ENCODE measurements at regions not wholly inside any gene's neighbourhood (a gene's known extent, or its start where the extent isn't known, plus 50 kb on each side); places are given as distances from the start of the nearest gene placed in this dataset.
"Not testable (repeated sequence)": the region's sequence is repeated elsewhere in the genome, so short reads cannot be mapped to it uniquely, and the experiment has no call there.

DNA sequence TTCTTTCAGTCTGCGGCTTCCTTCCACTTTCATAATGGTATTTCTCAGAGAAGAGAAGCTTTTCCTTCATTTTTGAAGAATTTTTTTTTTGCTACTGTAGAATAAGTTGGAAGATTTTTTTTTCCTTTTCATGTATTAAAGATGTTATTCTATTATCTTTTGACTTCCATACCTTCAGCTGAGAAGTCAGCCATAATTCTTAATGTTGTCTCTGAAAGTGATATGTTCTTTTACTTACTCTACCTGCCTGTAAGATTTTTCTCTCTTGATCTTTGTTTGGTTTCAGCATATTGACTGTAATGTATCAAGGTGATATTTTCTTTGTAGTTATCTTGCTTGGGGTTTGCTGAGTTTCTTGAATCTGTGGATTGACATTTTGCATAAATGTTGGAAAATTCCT is 143.5 kb upstream of the TOX3 start:
- intact Hi-C loops (cut with DNase I): no loop called here
- DNase-seq (no peak), ATAC-seq (no peak)

DNA sequence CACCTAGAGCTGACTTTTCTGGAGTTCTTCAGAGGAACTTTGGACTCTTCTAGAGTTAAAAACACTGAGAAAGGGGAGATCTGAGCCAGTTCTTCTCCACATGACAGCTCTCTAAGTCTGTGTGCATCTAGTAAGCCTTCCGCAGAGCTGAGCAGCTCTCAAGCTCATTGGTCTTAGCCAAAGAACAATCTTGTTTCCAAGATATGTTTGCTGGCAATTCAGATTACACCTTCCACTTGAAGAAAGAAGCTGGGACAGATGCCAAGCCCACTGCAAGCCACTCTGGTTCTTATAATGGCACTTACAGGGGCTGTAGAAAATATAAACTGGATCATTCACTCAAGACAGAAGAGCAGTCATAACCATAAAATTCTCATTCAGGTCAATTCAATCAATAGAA is 134.1 kb upstream of the TOX3 start:
- intact Hi-C loops (cut with DNase I): no loop called here
- ATAC-seq (peak in 1 of 2 donors; percentile 27), DNase-seq (no peak)

DNA sequence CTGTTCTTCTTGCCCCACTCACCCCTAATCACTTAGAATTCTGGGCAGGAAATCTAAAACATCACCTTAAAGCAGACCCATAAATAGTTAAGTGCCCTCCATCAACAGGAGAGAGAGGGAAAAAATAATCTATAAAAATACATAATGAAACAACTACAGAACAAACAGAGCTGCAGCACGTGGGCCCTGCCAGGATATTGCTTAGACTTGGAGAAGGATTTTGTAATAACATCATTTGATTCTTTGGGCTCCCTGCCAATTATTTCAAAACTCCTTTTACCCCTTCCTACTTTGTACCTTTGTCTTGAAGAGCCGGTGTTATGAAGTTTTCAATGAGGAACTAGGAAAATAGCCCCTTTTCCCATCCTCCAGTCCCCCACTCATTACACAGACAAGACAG is 130.6 kb upstream of the TOX3 start:
- intact Hi-C loops (cut with DNase I): no loop called here
- DNase-seq: no peak
- no peak for ATAC-seq

DNA sequence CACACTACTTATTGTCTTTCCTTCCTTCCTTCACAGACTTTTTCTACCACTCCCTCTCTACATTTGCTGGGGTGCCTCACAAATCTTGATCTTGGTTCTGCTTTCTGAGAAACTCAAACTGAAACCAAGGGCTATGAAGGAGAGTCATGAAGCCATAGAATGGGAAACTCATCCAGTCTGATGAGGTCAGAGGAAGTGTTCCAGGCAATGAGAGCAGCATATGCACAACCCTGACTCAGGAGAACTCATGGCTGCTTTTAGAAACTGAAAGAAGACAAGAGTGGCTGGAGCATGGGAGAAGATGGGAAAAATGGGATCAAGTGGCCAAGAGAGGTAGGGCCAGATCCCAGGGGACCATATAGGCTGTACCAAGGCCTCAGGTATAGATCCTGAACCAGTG is 130.0 kb upstream of the TOX3 start:
- DNase-seq: no peak
- no peak for ATAC-seq
- intact Hi-C loops (cut with DNase I): no loop called here

DNA sequence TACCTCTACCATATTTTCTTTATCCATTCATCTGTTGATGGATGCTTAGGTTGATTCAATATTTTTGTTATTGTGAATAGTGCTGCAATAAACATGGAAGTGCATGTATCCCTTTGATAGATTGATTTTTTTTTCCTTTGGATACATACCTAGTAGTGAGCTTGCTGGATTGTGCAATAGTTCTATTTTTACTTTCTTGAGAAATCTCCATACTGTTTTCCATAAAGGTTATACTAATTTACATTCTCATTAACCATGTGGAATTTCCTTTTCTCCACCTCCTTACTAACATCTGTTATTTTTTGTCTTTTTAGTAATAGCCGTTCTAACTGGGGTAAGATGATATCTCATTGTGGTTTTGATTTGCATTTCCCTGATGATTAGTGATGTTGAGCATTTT is 124.6 kb upstream of the TOX3 start:
- DNase-seq (no peak), ATAC-seq (no peak)
- intact Hi-C loops (cut with DNase I): no loop called here

DNA sequence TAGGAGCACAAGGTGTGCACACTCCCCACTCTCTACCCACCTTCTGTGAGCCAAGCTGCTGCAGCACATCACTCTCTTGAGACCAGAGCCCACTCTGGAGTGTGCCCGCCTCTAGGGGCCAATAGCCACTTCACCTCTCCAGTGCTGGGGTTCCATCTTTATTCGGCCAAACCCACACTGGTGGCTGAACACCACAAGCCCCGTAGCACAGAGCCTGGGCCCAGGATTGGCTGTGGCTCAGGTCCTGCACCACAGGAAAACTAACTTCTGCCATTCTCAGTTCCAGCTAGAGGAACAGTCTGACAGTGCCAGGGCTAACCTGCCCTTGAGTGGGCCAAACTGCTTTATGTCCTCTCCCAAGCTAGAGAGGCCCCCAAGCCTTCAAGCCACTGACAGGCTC is 111.0 kb upstream of the TOX3 start:
- no peak for ATAC-seq
- DNase-seq: no peak
- intact Hi-C loops (cut with DNase I): no loop called here

DNA sequence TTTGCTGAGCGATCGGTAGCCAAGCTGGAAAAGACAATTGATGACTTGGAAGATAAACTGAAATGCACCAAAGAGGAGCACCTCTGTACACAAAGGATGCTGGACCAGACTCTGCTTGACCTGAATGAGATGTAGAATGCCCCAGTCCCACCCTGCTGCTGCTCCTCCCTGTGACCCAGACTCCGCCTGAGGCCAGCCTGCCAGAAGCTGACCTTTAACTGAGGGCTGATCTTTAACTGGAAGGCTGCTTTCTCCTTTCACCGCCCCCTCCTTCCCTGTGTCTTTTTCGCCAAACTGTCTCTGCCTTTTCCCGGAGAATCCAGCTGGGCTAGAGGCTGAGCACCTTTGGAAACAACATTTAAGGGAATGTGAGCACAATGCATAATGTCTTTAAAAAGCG is 109.0 kb upstream of the TOX3 start:
- DNase-seq; ATAC-seq; intact Hi-C loops (cut with DNase I): not testable (repeated sequence)

DNA sequence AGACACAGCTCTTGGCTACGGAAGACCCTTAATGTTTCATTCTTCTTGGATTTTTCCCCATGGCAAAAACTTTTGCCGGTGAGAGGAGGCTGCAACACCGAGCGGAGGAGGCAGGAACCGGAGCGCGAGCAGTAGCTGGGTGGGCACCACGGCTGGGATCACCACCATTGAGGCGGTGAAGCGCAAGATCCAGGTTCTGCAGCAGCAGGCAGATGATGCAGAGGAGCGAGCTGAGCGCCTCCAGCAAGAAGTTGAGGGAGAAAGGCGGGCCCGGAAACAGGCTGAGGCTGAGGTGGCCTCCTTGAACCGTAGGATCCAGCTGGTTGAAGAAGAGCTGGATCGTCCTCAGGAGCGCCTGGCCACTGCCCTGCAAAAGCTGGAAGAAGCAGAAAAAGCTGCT is 108.2 kb upstream of the TOX3 start:
- DNase-seq; ATAC-seq; intact Hi-C loops (cut with DNase I): not testable (repeated sequence)

DNA sequence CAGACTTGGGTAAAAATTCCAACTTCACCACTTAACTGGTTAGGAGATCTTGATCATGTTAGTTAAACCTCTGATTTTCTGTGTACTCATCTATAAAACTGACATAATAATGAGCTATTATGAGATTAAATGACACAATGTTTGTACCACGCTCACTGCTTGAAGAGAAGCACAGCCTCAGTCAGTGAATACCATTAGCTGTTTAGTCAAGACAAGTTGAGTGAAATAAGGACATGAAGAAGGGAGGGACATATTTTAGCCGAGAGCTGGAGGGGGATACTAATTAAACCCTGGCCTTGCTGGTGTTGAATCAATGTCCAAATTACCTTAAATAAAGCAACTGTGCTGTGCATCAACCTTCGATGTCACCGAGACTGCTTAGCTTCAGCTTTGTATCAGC is 105.1 kb upstream of the TOX3 start:
- DNase-seq (no peak), ATAC-seq (no peak)
- intact Hi-C loops (cut with DNase I): no loop called here

DNA sequence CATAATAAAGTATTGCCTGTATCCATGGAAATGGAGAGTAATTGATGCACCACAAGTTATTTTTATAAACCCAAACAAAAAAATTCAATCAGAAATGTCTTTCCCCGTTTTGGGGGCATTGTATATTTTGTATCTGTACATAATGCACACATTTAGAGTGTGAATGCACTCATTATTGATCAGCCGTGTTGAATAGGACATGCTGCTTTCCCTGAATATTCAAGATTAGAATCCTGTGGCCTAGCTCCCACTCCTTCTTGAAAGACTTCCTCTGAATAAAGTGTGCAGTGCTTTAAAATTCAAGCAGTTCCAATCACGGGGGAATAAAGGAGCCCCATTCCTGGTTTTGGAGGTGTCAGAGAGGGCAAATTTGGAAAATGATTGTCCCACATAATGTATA is 103.8 kb upstream of the TOX3 start:
- intact Hi-C loops (cut with DNase I): no loop called here
- DNase-seq (no peak), ATAC-seq (no peak)

DNA sequence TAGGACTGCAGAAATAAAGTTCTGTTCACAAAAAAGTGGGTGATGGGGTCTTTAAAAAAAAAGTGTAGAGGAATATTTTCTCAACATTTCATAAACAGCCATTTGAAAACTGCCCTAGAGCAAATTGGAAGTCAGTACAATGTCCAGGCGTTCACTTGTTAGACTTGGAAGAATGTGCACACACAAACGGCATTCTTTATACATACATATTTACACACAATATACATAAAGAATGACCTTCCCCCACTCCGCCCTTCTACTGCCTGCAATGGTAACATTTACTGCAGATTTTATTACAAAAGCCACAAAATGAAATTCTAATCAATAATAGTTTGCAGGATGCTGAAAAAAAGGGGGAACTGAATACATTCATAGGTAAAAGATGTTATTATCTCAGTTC is 103.4 kb upstream of the TOX3 start:
- no peak for ATAC-seq
- intact Hi-C loops (cut with DNase I): no loop called here
- no peak for DNase-seq

DNA sequence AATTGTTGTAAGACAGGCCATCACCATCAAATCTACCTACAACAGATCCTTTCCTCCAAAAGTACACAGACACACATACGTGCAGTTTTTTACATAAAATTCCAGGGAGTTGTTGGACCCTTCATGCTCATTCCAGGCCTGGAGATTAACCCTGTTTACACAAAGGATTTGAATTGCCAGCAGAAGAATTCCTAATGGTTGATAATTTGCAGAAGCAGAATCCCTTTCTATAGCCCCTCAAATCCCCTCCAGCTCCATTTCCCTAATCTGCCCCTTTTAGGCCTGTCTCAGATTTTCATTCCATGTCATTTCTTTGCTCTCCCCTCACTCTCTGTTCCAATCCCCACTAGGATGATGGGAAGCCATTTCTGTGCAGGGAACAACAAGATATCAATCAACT is 102.9 kb upstream of the TOX3 start:
- ATAC-seq (no peak), DNase-seq (no peak)
- intact Hi-C loops (cut with DNase I): no loop called here

DNA sequence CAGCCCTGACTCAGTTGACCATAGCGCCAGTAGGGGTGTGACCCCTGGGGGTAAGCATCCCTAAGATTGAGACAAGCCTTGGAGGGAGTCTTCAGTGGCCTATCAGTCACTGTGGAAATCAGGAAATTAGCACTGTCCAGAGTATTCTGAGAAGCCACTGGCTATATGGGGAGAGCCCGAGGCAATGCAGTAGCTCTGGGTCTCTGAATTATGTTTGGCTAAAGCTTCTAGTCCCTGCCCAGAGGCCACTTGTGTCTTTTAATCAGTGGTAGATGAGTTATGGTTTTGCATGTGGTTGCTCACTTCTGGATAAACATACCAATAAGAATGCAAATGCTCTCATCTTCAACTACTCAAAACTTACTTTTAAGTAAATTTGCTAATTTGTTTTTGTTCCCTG is 100.6 kb upstream of the TOX3 start:
- ATAC-seq (no peak), DNase-seq (no peak)
- intact Hi-C loops (cut with DNase I): no loop called here

DNA sequence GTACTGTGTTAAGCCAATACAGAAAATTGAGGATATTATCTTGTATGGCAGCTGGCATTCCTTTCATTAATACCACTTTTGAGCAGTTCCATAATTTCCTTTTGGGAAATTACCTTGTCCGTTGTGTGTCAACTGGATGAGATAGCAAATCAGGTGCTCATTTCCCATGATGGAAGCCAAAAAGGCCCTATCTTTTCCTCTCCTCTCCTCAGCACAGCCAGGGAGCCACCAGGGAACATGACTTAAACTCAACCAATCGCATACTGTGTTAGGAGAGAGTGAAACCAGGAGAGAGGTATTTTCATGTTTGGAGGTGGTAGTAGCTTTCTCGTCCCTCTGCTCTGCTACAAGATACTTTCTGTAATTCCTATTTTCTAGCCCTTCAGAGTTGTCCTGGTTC is 96.1 kb upstream of the TOX3 start:
- DNase-seq (no peak), ATAC-seq (no peak)
- intact Hi-C loops (cut with DNase I): no loop called here

DNA sequence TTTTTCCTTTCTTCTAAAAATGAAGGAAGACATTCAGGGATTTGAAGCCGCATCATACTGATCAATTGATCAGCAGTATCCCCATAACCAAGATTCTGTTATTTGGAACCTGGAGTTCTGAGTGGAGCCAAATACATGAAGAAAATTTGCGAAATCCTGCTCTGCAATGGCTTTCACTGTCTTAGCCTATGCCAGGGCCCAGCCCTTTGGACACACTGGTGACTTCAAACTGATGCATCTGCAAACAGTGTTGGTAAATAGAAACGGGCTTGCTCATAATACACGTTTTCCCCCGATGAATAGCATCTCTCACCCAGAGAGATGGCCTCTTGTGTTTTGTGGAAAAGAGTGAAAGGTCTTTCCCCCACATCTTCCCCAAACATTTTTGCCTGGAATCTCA is 87.6 kb upstream of the TOX3 start:
- ATAC-seq (no peak), DNase-seq (no peak)
- intact Hi-C loops (cut with DNase I): no loop called here

DNA sequence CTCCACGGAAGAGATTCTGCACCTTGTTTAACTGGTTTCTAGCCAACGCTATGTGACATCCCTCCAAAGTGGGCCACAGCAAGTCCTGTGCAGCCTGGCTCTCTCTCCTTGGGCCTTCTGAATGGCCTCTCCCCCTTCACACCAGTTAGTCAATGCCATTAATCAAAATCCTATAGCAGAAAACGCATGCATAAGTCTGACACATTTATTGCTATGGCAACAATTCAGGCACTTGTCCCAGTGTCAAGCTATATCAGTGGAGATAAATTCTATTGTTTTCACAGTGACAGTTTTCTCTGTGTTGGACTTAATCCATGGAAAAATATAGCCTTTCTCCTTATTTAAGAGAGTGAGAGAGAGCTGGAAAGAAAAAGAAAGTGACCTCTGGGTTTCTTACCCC is 87.2 kb upstream of the TOX3 start:
- intact Hi-C loops (cut with DNase I): no loop called here
- ATAC-seq (no peak), DNase-seq (no peak)

DNA sequence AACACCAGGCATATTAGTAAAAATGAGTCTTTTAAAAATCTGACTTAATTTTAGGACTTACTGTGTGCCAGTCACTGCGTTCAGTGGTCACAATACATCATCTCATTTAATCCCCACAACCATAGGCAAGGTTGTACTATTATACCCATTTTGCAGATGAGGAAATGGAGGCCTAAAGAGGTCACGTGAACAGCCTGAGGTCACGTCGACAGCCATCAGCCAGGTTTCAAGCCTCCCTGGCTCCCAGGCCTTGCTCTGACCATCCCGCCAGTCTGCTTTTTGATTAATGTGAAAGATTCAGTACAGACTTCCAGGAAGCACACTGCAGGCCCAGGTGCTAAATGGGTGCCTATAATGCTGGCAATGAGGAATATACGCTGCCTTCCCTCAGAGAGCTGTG is 86.3 kb upstream of the TOX3 start:
- intact Hi-C loops (cut with DNase I): no loop called here
- no peak for ATAC-seq
- no peak for DNase-seq

DNA sequence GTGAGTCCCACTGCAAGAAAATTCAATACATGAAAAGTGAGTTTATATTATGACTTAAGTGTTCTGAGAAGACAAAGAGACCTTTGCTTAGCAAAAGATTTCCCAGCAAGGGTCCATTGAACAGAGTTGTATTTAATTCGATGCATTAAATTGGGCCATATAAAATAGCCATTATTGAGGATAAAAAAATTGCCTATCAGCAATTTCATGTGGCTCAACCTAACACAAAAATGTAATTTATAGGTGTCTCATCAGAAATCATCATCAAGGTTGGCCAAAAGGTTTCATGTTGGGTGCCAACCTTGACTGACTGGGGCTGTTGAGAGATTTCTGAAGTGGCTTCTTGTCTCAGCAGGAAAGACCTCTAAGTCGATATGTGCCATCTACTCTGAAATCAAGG is 84.8 kb upstream of the TOX3 start:
- ATAC-seq (no peak), DNase-seq (no peak)
- intact Hi-C loops (cut with DNase I): no loop called here

DNA sequence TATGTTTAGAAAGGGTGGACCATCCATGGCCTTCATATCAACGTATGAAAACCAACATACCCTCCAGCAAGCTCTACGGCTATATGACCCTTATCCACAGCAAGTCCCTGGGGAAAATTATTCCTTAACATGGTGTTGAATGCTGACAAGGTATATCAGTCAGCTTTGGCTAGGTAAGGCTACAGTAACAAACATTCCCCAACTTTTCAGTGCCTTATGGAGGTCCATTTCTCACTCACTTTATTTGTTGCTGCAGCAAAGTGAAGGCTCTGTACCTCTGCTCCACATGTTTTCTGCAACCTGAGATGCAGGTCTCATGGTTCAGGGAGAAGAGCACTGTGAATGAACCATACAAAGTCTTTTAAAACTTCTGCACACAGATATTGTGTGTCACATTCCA is 83.8 kb upstream of the TOX3 start:
- intact Hi-C loops (cut with DNase I): no loop called here
- ATAC-seq (no peak), DNase-seq (no peak)

DNA sequence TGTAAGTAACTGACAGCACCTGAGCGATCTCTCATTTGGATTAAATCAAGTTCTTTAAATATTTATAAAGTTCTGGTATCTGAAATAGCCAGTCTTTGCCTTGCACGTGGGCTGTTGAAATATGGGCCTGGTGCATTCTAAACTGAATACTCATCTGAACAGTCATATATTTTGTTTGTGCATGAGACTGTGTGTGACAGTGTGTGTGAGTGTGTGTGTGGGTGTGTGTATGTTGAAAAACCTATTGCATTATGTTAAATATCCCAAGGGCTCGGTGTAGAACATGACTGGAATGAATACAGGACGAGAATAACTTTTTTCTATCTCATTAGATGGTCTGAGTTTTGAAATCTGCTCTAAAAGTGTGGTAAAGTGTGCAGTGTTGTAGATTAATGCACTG is 82.4 kb upstream of the TOX3 start:
- intact Hi-C loops (cut with DNase I): no loop called here
- ATAC-seq: no peak
- no peak for DNase-seq

DNA sequence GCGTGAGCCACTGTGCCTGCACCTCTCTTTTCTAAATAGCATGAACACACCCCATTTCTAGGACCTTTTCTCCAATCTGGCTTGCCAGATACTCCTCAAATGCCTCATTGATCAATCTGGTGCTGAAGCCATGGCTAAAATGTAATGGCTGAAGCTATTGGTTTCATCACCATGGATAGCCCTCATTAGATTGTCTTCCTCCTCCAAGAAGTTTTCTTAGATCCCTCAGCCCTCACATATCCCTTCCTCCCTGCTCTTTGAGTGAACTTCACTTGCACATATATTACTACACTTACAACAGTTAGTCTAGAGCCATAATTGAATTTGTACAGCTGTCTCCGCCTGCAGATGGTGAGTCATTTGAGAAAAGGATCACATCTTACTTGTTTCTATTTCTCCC is 77.9 kb upstream of the TOX3 start:
- DNase-seq (no peak), ATAC-seq (no peak)
- intact Hi-C loops (cut with DNase I): no loop called here

DNA sequence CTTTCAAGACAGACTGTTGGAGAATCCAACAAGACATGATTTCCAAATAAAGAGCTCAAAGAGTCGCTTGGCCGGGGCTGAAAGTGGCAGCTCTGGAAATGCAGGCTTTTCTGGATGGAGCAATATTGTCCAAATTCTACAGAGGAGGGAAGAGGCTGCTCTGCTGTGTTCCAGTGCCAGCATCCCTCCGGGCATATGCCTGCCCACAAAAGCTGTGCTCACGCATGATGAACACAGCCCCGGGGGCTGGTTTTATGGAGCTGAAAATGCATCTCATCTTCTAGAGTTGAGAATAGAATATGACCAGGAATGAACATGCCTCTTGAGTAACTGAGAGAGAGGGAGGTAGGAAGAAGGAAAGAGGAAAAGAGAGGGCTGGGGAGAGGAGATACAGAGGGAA is 74.7 kb upstream of the TOX3 start:
- DNase-seq (no peak), ATAC-seq (no peak)
- intact Hi-C loops (cut with DNase I): no loop called here

Measured in left cardiac atrium (tissue), 4 donors.